Caco-2 (cell line): ENCODE measurements at regions not wholly inside any gene's neighbourhood (a gene's known extent, or its start where the extent isn't known, plus 50 kb on each side); places are given as distances from the start of the nearest gene placed in this dataset.

Source experiments
- BruUV-seq: library from RNA; stranded (reverse); fragments of 400-500 nt; replicated peaks from 2 replicates; lab custom pipeline; 2021; lab: Mats Ljungman, UMichigan
- CTCF ChIA-PET: fragments of 300-600 bp; sonication (Branson Sonifier 250); formaldehyde crosslinking; loops from one replicate; lab custom pipeline; 2022; ENCODE audit warnings: antibody characterized with exemption; lab: Charles Lee
- POLR2A ChIA-PET: fragments of 300-600 bp; sonication (Branson Sonifier 250); formaldehyde crosslinking; loops from one replicate; lab custom pipeline; 2022; ENCODE audit warnings: antibody characterized with exemption; lab: Charles Lee
- DNase-seq, 2 experiments: peaks; one replicate each; pipeline versions ENCODE4 v3.0.0 to v3.0.0-alpha.2; 2020 to 2022
- H3K27me3 ChIP-seq: replicated peaks from 2 replicates; pipeline ENCODE4 v1.6.0; 2011; ENCODE audit warnings: low read length; ENCODE audit not compliant: control insufficient read depth, insufficient read depth
- H3K36me3 ChIP-seq: 2 replicates; pipeline ENCODE4 v1.5.1; 2011; ENCODE audit warnings: low read length; ENCODE audit not compliant: control insufficient read depth, insufficient read depth
- H3K4me1 ChIP-seq: fragments of 250-450 bp; sonication (Bioruptor Pico); 2 replicates; pipeline ENCODE4 v1.5.1; 2020; ENCODE audit warnings: mild to moderate bottlenecking
- H3K4me3 ChIP-seq: 2 replicates; pipeline ENCODE4 v1.5.1; 2011; ENCODE audit warnings: low read depth, mild to moderate bottlenecking, control low read depth, low read length
- H3K9me3 ChIP-seq: fragments of 250-450 bp; sonication (Bioruptor Pico); 2 replicates; pipeline ENCODE4 v1.5.1; 2020; ENCODE audit warnings: mild to moderate bottlenecking, moderate library complexity
- H3K27ac Mint-ChIP-seq: one replicate; pipeline ENCODE4 v1.8.0; 2022; ENCODE audit warnings: mixed read lengths; ENCODE audit not compliant: unreplicated experiment
- H3K27me3 Mint-ChIP-seq: one replicate; pipeline ENCODE4 v1.8.0; 2022; ENCODE audit warnings: mixed read lengths; ENCODE audit not compliant: insufficient read depth, unreplicated experiment
- H3K36me3 Mint-ChIP-seq: one replicate; pipeline ENCODE4 v1.8.0; 2022; ENCODE audit warnings: mild to moderate bottlenecking, mixed read lengths; ENCODE audit not compliant: insufficient read depth, unreplicated experiment
- H3K4me1 Mint-ChIP-seq: one replicate; pipeline ENCODE4 v1.8.0; 2022; ENCODE audit warnings: low read depth, mixed read lengths; ENCODE audit not compliant: unreplicated experiment
- H3K4me3 Mint-ChIP-seq: one replicate; pipeline ENCODE4 v1.8.0; 2022; ENCODE audit warnings: mild to moderate bottlenecking, moderate library complexity, mixed read lengths; ENCODE audit not compliant: unreplicated experiment
- H3K9me3 Mint-ChIP-seq: one replicate; pipeline ENCODE4 v1.8.0; 2022; ENCODE audit warnings: mixed read lengths; ENCODE audit not compliant: unreplicated experiment
- CTCF ChIP-seq, 2 experiments: fragments of 200-600 bp in 1 of 2; IDR thresholded peaks; 1 replicate in 1 of 2; 2 replicates in 1 of 2; pipeline versions ENCODE4 v1.5.1 to v1.8.0; 2011 to 2022; ENCODE audit warnings: antibody characterized with exemption in 1 of 2, control low read depth in 1 of 2, inconsistent platforms in 1 of 2, low read depth in 1 of 2, low read length in 1 of 2, mild to moderate bottlenecking in 1 of 2, moderate library complexity in 1 of 2; ENCODE audit not compliant: insufficient read depth in 1 of 2, severe bottlenecking in 1 of 2, unreplicated experiment in 1 of 2
- intact Hi-C: fragments of 100-400 bp; cut with micrococcal nuclease; formaldehyde crosslinking; loops from one replicate; pipeline ENCODE4 v1.10.0; 2022; ENCODE audit not compliant: unreplicated experiment

- Mint-ChIP-seq H3K4me1 (no peaks in the 10 kb centered on the region), H3K4me3 (no peak overlapping the region), H3K27ac (no peak overlapping the region), H3K27me3 (no peaks in the 10 kb centered on the region), H3K9me3 (peaks cover 24% of the 10 kb centered on the region), H3K36me3 (no peaks in the 10 kb centered on the region)
- no peak for DNase-seq
- CTCF ChIA-PET: no interaction called here
- H3K36me3 ChIP-seq: no peaks in the 10 kb centered on the region; the same call in 1 of the 2 replicates
- H3K4me3 ChIP-seq: no peak overlapping the region
- H3K9me3 ChIP-seq: peaks cover 6% of the 10 kb centered on the region
- no peak for TF ChIP-seq CTCF (IDR thresholded peaks at IDR 0.05; ENCODE audit: insufficient read depth in 1 of 2, low read depth in 1 of 2, low read length in 1 of 2, severe bottlenecking in 1 of 2, unreplicated experiment in 1 of 2)
- intact Hi-C loops: no loop called here
- no peaks in the 10 kb centered on the region for H3K4me1 ChIP-seq
- POLR2A ChIA-PET: no interaction called here
- no peaks in the 10 kb centered on the region for H3K27me3 ChIP-seq
- BruUV-seq: no TSS peak
These were observed 109.7 kb upstream of the GLI2 start for GRCh38 chr2:120625865-120626560.

GRCh38 chr2:120626566-120626965 is 109.1 kb upstream of the GLI2 start:
- no TSS peak for BruUV-seq
- no peak overlapping the region for H3K27ac Mint-ChIP-seq
- peaks cover 6% of the 10 kb centered on the region for H3K9me3 ChIP-seq

GRCh38 chr2:120628248-120628647 is 107.4 kb upstream of the GLI2 start:
- H3K9me3 ChIP-seq: peaks cover 6% of the 10 kb centered on the region
- ChIA-PET CTCF (no interaction called here), POLR2A (no interaction called here)
- no peaks in the 10 kb centered on the region for H3K27me3 ChIP-seq
- Mint-ChIP-seq H3K9me3 (peaks cover 10% of the 10 kb centered on the region), H3K36me3 (no peaks in the 10 kb centered on the region), H3K27ac (no peak overlapping the region), H3K27me3 (no peaks in the 10 kb centered on the region), H3K4me1 (no peaks in the 10 kb centered on the region), H3K4me3 (no peak overlapping the region)
- no peak for TF ChIP-seq CTCF (IDR thresholded peaks at IDR 0.05; ENCODE audit: insufficient read depth in 1 of 2, low read depth in 1 of 2, low read length in 1 of 2, severe bottlenecking in 1 of 2, unreplicated experiment in 1 of 2)
- intact Hi-C loops: no loop called here
- BruUV-seq: no TSS peak
- no peak for DNase-seq
- H3K4me1 ChIP-seq: no peaks in the 10 kb centered on the region
- H3K36me3 ChIP-seq: no peaks in the 10 kb centered on the region
- no peak overlapping the region for H3K4me3 ChIP-seq

More at GRCh38 chr2:120626566-120626965, 109.1 kb upstream of the GLI2 start:
- Mint-ChIP-seq H3K4me3 (no peak overlapping the region), H3K9me3 (peaks cover 20% of the 10 kb centered on the region), H3K27me3 (no peaks in the 10 kb centered on the region), H3K36me3 (no peaks in the 10 kb centered on the region), H3K4me1 (no peaks in the 10 kb centered on the region)
- ChIA-PET POLR2A (no interaction called here), CTCF (no interaction called here)
- Histone ChIP-seq H3K4me1 (no peaks in the 10 kb centered on the region), H3K36me3 (no peaks in the 10 kb centered on the region; the same call in 1 of the 2 replicates), H3K27me3 (no peaks in the 10 kb centered on the region), H3K4me3 (no peak overlapping the region)
- DNase-seq: no peak
- intact Hi-C loops: no loop called here
- TF ChIP-seq CTCF (IDR thresholded peaks at IDR 0.05; ENCODE audit: insufficient read depth in 1 of 2, low read depth in 1 of 2, low read length in 1 of 2, severe bottlenecking in 1 of 2, unreplicated experiment in 1 of 2): no peak
